ENCODE measurements at regions not wholly inside any gene's neighbourhood (a gene's known extent, or its start where the extent isn't known, plus 50 kb on each side); places are given as distances from the start of the nearest gene placed in this dataset.
A peak's percentile ranks its signal among the peaks of the same experiment; 100 is the strongest.
"Not testable (repeated sequence)": the region's sequence is repeated elsewhere in the genome, so short reads cannot be mapped to it uniquely, and the experiment has no call there.

DNA sequence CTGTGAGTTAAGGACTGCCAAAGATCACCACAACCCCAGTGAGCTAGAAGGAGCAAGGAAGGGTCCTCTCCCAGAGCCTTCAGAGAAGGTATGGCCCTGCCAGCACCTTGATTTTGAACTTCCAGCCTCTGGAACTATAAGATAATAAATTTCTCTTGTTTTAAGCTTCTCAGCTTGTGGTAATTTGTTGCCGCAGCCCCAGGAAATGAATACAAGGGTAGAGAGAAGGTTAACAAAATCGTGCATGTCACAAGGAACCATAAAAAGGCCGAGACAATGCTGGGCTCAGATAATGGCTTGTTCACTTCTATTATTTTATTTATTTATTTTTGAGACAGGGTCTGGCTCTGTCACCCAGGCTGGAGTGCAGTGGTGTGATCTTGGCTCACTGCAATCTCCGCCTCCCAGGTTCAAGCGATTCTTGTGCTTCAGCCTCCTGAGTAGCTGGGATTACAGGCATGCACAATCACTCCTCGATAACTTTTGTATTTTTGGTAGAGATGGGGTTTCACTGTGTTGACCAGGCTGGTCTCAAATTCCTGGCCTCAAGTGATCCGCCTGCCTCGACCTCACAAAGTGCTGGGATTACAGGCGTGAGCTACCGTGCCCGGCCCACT is 71.5 kb downstream of the WSB1 start:
- not testable (repeated sequence) for DNase-seq (ENCODE audit: low spot score)

DNA sequence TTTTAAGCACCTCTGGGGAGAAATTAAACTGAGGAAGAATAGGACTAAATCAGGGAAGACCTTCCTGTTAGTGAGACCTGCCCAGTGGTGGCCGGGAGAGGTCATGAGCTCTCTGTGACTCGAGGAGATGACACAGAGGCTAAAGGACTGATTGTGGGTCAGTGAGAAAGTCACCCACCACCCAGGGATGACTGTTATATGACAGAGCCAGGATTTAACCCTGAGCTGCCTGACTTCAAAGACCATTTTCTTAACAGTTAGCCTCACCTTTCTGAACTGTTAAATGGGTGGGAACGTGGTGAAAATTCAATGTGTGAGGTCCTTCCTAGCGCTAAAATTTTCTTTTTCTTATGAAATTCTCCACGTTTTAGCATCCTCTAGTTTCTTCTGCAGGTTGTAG is 72.5 kb downstream of the WSB1 start:
- DNase-seq (ENCODE audit: low spot score): no peak

DNA sequence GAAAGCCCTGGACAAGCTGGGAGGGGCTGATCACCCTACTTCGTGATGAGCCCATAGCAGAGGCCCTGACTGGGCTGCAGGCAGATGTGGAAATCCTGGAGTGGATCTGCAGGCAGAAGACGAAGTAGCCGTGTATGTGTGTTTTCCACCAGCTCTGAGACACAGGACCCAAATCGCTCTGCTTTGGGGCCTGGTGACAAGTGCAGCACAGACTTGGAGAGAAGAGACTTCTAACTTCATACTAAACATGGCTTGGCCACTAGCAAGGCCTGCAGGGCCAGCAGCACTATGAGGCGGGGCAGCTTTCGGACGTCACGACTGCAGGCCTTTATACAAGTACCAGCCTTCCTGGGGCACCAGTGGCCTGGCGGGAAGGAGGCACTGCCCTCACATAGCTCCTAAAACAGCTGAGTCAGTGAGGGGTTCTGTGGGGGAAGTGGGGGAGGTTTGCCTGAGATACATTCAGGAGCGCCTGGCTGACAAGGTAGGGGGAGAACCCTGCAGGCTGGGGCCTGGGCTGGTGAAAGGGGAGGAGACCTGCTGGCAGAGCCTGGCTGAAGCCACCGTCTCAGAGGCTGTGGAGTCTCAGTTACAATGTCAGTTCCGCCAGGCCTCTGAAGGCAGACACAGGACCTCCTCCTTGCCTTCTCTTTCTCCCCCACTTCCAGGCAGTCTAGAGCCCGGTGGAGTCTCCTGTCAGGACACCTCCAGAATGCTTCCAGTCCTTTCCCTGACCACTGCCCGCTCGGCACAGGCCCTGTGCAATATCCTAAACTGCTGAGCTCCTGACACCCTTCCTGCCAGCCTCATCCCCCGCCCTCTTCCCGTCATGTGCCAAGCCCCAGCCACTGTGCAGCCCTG is 73.4 kb downstream of the WSB1 start:
- no peak for DNase-seq (ENCODE audit: low spot score)

DNA sequence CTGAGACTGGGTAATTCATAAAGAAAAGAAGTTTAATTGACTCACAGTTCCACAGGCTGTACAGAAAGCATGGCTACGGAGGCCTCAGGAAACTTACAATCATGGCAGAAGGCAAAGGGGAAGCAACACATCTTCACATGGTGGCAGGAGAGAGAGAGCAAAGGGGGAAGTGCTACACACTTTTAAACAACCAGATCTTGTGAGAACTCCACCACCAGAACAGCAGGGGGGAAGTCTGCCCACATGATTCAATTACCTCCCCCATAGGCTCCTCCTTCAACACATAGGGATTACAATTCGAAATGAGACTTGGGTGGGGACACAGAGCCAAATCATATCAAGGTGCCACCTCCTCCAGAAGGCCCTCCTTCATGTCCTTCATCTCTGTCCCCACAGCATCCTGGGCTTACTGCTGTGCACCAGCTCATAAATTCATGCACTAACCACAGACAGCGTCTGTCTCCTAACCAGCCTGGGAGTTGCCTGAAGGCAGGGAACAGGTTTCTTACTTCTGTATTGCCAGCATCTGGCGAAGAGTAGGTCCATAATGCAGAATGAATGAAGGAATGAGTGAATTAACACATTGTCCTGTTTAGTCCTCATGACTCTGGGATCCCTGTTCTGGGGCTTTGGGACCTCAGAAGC is 74.4 kb downstream of the WSB1 start:
- DNase-seq (ENCODE audit: low spot score): no peak

DNA sequence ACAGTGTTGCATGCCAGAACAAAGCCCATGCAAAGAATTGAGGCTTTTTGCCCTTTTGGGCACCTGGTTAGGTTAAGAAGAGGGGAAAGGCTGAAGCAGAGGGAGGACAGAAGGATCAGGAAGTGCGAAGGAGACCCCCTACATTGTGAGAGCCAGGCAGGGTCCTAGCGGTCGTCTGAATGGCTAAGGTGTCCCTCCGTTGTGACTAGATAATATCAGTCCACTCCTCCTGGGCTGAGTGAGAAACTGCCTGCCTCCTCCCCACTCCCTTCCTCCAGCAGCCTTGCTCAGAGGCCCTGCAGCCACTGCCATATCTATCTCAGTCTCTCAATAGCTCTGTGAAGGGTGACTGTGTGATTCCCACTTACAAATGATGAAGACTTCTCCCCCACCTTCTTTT is 75.1 kb downstream of the WSB1 start:
- no peak for DNase-seq (ENCODE audit: low spot score)

DNA sequence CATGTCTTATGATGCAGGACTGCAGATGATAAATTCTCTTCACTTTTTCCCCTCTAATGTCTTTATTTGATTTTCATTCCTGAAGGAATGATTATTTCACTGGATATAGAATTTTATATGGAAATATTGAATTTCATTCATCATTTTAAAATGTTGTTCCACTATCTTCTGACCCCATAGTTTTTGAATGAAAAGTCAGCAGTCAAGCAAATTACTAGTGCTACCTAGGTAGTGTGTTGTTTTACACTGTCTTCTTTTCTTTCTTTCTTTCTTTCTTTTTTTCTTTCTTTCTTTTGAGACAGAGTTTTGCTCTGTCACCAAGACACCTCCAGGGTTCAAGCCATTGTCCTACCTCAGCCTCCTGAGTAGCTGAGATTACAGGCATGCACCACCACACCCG is 76.9 kb downstream of the WSB1 start:
- DNase-seq (ENCODE audit: low spot score): no peak

DNA sequence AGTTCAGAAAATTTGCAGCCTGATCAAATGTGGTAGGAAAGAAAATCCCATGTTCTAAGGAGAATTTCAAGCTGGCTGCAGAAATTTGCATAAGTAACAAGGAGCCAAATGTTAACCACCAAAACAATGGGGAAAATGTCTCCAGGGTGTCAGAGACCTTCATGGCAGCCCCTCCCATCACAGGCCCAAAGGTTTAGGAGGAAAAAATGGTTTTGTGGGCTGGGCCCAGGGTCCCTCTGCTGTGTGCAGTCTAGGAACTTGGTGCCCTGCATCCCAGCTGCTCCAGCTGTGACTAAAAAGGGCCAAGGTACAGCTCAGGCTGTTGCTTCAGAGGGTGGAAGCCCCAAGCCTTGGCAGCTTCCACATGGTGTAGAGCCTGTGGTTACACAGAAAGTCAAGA is 79.8 kb downstream of the WSB1 start:
- DNase-seq (ENCODE audit: low spot score): not testable (repeated sequence)

DNA sequence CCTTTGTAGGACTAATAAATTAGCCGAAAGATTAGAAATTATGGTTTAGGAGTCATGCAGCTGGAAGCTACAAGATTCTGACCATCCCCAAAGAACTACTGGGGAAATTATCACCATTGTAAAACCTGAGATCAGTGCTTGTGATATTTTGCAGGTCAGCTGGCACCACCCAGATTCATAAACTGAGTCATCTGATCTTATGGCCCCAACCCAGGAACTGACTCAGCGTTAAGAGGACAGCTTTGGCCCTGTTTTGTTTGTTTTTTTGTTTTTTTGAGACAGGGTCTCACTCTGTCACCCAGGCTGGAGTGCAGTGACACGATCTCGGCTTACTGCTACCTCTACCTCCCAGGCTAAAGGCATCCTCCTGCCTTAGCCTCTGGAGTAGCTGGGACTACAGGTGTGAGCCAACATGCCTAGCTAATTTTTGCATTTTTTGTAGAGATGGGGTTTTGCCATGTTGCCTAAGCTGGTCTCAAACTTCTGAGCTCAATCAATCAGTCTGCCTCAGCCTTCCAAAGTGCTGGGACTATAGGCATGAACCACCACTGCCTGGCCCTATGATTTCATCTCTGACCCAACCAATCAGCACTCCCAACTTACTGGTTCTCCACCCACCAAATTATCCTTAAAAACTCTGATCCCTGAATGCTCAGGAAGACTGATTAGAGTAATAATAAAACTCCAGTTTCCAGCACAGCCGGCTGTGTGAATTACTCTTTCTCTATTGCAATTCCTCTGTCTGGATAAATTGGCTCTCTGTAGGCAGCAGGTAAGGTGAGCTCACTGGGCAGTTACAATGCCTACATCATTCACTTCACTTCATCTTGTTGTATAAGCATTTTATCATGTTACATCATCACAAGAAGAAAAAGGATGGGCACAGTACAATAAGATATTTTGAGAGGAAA is 79.4 kb upstream of the KSR1 start:
- DNase-seq (ENCODE audit: low spot score): no peak

DNA sequence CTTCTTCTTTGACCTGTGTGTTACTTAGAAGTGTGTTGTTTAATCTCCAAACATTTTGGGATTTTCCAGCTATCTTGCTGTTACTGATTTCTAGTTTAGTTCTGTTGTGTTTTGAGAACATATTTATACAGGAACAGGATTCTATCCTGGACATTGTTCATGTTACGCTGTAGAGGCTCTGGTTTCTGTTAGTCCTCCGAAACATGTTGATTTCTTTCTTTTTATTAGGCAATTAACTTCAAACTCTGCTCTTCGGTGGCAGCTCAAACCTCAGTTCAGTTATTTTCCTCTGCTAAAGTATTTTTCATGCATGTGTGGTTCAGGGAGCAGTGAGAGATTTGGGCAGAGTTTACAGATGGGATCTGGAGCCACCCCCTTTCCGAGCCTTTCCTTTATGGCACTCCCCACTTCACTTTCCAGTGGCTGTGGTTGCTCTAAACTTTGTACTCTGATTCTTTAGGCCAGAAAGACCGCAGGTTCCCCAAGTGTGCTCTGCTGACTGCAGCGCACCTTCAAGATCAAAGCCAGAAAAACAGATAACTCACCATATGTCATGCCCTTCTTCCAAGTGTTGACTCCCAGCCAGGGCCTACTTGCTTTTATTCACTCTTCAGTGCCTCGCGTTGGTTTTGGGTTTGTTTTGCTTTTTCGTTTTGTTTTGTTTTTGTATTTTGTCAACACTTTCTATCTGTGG is 77.6 kb upstream of the KSR1 start:
- DNase-seq (ENCODE audit: low spot score): no peak

DNA sequence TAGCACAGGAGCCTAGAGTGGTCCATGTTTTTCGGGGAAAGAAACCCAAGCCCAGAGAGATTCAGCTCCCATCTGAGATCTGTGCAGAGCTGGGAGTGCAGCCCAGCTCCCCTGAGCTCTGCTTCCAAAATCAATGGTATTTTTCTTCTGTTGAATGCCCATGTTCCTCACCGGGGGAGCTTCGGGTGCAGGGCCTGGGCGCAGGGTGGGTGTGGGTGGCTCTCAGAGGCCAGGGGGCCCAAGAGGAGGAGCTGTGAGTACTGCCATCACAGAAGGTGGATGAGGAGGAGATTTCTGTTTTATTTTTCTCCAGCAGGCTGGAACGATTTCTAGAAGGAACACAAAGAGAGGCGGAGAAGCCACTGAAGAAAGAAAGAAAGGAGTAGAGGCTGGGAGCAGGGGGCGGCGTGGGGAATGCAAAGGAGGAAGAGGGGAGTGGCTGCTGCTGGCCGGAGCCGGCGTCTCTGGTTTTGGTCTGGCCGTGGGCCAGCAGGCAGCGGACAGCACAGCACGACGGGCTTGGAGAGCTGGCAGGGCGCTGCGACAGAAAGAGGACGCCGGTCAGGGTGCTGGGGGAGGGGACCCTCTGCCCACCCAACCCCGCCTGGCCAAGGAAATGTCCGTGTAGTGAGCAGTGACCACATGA is 76.2 kb upstream of the KSR1 start:
- peak; percentile 83 for DNase-seq (ENCODE audit: low spot score)

DNA sequence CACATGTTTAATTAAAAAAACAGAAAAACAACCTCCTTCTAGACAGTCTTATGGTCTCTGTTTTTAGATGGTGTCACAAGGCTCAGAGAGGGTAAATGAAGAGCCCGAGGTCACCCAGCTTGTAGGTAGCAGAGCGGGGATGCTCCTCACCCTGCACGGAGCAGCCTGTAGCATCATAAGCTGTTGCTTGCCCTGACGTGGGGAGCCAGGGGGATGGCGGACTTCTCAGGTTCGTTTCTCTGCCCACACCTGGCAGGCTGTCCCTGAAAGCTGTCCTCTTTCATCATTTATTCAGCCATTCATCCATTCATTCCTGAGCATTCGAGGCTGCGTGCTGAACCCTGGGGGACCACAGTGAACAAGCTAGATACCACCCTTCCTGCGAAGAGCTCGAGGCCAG is 75.7 kb upstream of the KSR1 start:
- DNase-seq (ENCODE audit: low spot score): no peak

DNA sequence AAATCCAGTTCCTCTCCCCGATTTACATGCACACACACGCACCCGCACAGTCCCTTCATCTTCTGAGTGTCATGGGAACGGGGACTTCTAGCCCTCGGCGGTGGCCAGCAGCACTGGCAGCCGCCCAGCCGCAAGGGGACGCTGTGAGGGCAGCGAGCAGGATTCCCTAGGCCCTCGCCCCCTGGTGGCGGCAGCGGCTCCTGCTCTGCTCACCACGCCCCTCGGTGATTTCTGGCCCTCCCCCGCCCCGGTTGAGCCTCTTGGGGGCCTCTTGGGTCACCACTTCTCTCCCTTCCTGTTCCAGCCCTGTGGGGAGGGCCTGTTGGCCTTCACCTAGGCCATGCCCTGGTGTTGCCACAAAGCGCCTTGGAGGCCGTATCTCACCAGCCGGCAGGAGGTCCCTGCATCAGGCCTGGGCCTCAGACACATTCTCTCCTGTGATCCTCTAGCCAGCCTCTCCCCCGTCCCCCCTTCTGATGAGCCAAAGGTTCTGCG is 75.2 kb upstream of the KSR1 start:
- DNase-seq (ENCODE audit: low spot score): peak; percentile 63

DNA sequence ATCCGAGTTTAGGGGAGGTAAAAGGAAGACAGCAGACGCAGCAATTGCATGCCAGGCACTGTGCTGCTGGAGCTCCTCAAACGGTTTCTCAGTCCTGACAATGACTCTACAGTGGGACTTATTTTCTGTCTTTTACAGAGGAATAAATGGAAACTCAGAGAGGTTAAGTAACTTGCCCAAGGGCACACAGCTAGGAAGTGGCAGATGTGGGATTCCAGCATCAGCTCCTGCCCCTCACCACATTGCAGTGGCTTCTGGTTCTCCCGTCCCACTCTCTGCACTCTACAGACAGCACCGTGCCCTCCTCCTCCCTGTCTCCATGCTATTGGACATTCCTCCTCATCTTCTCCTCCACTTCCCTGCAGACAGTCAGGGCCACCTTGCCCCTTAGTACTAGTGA is 74.2 kb upstream of the KSR1 start:
- DNase-seq (ENCODE audit: low spot score): no peak

DNA sequence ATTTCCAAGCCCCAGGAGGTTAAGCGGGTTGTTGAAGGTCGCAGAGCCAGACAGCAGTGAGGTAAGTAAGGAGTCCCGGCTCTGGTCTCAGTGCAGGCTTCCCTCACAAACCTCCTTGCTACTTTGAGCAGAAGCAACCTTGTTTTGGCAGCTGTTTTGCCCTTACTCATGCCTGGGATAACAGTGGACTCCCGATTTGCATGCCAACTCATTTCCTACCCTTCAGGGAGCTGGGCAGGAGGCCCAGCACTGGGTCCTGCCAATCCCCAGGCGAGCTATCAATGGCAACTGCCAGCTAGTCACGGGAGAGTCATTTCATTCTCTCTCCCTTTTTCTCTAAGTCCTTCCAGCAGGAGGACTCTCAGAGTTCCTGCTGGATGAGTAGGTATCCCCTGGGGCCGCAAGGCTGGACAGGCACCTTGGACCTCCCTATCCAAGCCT is 72.0 kb upstream of the KSR1 start:
- peak; percentile 85 for DNase-seq (ENCODE audit: low spot score)

DNA sequence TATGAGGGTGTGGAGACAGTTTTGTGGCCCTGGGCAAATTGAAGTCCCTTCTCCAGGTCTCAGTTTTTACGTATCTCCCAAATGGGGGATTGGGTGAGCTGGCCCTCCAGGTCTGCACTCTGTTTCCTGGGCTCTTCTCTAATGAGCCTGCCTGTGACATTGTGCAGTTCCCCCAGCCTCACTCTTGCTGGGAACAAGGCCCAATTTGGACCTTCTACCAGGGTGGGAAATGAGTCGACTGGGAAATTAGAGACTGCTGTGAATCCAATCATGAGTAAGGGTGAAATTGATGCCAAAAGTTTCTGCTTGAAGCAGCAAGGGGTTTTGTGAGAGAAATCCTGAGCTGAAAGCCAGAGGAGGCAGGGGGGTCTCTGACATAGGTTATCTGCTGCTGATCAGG is 71.5 kb upstream of the KSR1 start:
- no peak for DNase-seq (ENCODE audit: low spot score)

DNA sequence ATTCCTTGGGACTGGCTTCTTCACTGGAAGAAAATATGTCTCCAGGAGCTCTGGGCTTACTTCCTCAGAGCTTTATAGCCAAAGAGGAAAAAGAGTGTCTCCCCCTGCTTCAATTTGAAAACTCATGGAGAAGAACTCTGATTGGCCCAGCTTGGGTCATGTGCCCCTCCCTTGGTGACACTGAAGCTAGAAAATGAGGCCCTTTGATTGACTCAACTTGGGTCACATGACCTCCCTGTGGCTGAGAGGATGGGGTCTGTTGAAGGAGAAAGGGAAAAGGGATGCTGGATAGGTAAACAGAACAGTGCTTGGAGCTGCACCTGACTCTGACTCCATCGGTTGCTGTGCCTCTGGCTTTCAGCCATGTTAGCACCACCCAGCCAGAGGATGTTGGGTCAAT is 70.6 kb upstream of the KSR1 start:
- DNase-seq (ENCODE audit: low spot score): no peak

DNA sequence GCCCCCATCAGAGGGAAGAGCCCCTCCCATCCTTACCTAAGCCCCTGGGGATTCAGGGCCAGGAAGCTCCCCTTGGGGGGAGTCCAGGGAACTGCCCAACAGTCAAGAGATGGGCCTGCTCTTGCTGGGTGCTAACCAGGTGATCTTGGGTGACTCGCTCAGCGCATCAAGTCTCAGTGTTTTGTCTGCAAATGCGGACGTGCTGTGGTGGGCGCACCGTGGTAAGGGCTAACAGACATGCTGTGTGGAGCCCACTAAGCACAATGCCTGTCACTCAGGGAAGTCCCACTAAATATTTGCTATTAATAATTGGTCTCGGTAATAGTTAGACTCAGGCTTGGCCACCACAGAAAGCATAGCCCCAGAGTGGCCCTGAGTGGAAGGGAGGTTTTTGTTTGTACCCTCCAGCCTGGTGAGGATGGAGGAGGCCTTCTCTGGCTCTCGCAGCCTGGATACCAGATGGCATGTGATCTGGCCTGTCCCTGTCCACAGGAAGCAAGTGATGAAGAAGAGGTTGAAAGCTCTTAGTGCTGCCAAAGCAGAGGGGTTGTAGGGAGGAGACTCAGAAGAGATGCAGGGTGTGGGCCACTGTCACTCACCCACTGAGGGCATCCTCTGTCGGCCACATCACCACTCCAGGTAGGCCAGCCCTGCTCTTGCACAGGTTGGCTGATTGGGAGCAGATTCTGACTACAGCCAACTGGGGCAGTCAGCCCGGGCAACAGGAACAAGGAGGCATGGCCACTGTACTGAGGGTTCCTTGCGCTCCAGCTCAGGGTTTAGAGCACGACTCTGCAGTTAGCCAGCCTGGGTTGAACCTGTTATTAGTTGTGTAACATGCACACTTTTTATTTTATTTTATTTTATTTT is 69.8 kb upstream of the KSR1 start:
- DNase-seq (ENCODE audit: low spot score): no peak

DNA sequence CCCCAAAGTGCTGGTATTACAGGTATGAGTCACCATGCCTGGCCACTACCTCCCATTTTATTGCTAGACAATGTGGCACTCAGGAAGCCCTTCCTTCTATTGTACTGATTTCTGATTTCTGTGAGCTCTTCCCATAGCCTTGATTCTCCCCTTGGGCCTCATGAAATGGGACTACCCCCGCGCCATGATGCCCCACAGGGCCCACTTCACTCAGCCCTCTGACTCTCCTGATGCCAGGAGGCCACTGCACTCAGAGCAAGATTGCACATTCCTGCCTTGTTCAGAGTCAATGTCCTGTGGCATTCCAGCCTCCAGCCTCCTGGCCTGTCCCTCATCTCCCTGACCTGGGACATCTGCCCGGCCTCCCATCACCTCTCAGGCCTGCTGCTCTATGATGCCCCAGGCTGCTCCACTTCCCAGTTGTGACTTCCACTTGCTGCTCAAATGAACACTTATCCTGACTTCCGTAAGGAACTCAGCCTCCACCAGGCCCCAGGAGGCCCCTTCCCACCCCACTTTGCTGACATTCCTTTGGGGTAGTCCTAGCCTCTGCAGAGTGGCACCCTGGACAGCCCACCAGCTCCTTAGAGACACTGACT is 66.6 kb upstream of the KSR1 start:
- no peak for DNase-seq (ENCODE audit: low spot score)

DNA sequence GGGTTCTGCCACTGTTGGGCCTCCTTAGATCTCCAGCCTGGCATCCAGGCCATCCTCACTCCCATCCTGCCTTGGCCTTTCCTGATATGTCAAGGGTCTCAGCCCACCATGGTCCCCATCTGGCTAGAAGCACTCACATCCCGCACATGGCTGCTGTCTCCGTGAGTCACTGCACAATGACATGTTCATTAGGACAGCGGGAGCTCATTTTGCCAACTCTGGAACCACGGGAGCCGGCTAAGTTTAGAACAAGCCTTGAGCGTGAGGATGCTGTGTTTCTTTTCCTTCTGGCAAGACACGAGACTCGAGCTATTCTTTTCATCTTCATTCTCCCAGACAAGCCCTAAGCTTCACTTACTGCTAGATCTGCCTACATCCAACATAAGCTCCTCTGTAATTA is 65.7 kb upstream of the KSR1 start:
- peak; percentile 73 for DNase-seq (ENCODE audit: low spot score)

Measured in AG20443 (cell line).